GM19438 (cell line): ENCODE measurements at regions not wholly inside any gene's neighbourhood (a gene's known extent, or its start where the extent isn't known, plus 50 kb on each side); places are given as distances from the start of the nearest gene placed in this dataset.
"Not testable (repeated sequence)": the region's sequence is repeated elsewhere in the genome, so short reads cannot be mapped to it uniquely, and the experiment has no call there.

ENCODE experiments used
- ATAC-seq: cut with Tn5 transposase; IDR thresholded peaks from one replicate; pipeline ENCODE4 v1.9.1; 2021; ENCODE audit warnings: low read depth; ENCODE audit not compliant: unreplicated experiment

GRCh38 chr4:81796790-81797528 lies 325.3 kb upstream of the RASGEF1B start:
- ATAC-seq = no peak

GRCh38 chr4:81792521-81792920 lies 320.8 kb upstream of the RASGEF1B start:
- no peak for ATAC-seq

- ATAC-seq = no peak
Measured at GRCh38 chr4:81790477-81790876, 318.8 kb upstream of the RASGEF1B start.

GRCh38 chr4:81789741-81790399 lies 318.2 kb upstream of the RASGEF1B start:
- no peak for ATAC-seq

- ATAC-seq = no peak
Measured at GRCh38 chr4:81789158-81789557, 317.5 kb upstream of the RASGEF1B start.

- no peak for ATAC-seq
Measured at GRCh38 chr4:81786766-81787165, 315.1 kb upstream of the RASGEF1B start.

- ATAC-seq = no peak
Measured at GRCh38 chr4:81786063-81786763, 314.5 kb upstream of the RASGEF1B start.

GRCh38 chr4:81785338-81785737 lies 313.6 kb upstream of the RASGEF1B start:
- ATAC-seq = no peak

GRCh38 chr4:81783558-81783957 lies 311.9 kb upstream of the RASGEF1B start:
- ATAC-seq = no peak

GRCh38 chr4:81781799-81782198 lies 310.1 kb upstream of the RASGEF1B start:
- ATAC-seq = no peak

- not testable (repeated sequence) for ATAC-seq
Measured at GRCh38 chr4:81777718-81778117, 306.0 kb upstream of the RASGEF1B start.

- no peak for ATAC-seq
Measured at GRCh38 chr4:81776794-81777193, 305.1 kb upstream of the RASGEF1B start.

- ATAC-seq = no peak
Measured at GRCh38 chr4:81773557-81773956, 301.9 kb upstream of the RASGEF1B start.

GRCh38 chr4:81771721-81772120 lies 300.0 kb upstream of the RASGEF1B start:
- ATAC-seq = no peak

GRCh38 chr4:81769244-81769643 lies 297.5 kb upstream of the RASGEF1B start:
- ATAC-seq = no peak

- no peak for ATAC-seq
Measured at GRCh38 chr4:81758574-81759264, 287.0 kb upstream of the RASGEF1B start.

- ATAC-seq = no peak
Measured at GRCh38 chr4:81757691-81758090, 286.0 kb upstream of the RASGEF1B start.

- ATAC-seq = peak; percentile 98
Measured at GRCh38 chr4:81756973-81757372, 285.3 kb upstream of the RASGEF1B start.

- ATAC-seq = no peak
Measured at GRCh38 chr4:81756042-81756441, 284.3 kb upstream of the RASGEF1B start.

- ATAC-seq = no peak
Measured at GRCh38 chr4:81754169-81754568, 282.5 kb upstream of the RASGEF1B start.
